ENCODE measurements at regions not wholly inside any gene's neighbourhood (a gene's known extent, or its start where the extent isn't known, plus 50 kb on each side); places are given as distances from the start of the nearest gene placed in this dataset.

GRCh38 chr13:22110368-22110767 lies 439.5 kb downstream of the FGF9 start:
- H3K4me3 Mint-ChIP-seq: no peak overlapping the region
- peaks cover 6% of the 10 kb centered on the region for H3K27me3 Mint-ChIP-seq (ENCODE audit: low read depth, poor library complexity)
- H3K27ac Mint-ChIP-seq: peak overlapping the region; percentile 93
- H3K9me3 Mint-ChIP-seq: peaks cover 18% of the 10 kb centered on the region
- H3K4me1 Mint-ChIP-seq: peaks cover 91% of the 10 kb centered on the region
- no peak for TF ChIP-seq CTCF (IDR thresholded peaks at IDR 0.05)
- DNase-seq: no peak
- H3K36me3 Mint-ChIP-seq (ENCODE audit: low read depth): peaks cover 18% of the 10 kb centered on the region

DNA sequence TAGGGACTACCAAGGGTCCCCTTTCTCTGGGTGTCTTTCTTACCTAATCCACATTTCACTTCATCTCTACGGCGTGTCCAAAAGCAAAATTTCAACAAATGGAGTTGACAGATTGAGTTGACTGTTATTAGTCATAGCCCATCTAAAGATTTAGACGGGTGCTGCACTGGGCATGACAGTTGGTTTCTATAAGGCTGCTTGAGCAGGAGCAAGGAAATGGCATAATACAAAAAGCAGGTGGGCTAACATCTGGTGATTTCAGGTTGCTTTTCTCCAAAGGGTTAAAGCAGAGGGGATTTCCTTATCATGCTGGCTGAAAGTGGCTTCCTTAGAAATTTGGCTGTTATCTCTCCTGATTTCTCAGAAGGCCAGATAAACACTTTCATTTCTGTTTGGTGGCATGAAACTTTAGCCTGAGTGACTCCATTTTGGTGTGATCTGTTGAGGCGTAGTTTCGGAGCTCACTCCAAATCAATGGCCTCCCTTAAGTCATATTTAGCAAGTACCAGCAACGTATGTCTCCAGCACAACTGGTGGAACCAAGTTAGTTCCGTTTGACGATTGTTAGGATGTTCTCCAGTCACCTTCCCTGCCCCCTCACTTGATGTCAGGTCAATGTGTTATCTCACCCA lies 440.4 kb downstream of the FGF9 start:
- no peak for TF ChIP-seq CTCF (IDR thresholded peaks at IDR 0.05)
- peaks cover 91% of the 10 kb centered on the region for H3K4me1 Mint-ChIP-seq
- no peak for DNase-seq
- no peak overlapping the region for H3K27ac Mint-ChIP-seq
- H3K36me3 Mint-ChIP-seq (ENCODE audit: low read depth): peaks cover 18% of the 10 kb centered on the region
- H3K4me3 Mint-ChIP-seq: no peak overlapping the region
- peaks cover 6% of the 10 kb centered on the region for H3K27me3 Mint-ChIP-seq (ENCODE audit: low read depth, poor library complexity)
- H3K9me3 Mint-ChIP-seq: peaks cover 18% of the 10 kb centered on the region

GRCh38 chr13:22111961-22112360 lies 441.1 kb downstream of the FGF9 start:
- Mint-ChIP-seq H3K4me1 (peaks cover 91% of the 10 kb centered on the region), H3K27me3 (ENCODE audit: low read depth, poor library complexity) (peaks cover 6% of the 10 kb centered on the region), H3K36me3 (ENCODE audit: low read depth) (peaks cover 18% of the 10 kb centered on the region), H3K9me3 (peaks cover 18% of the 10 kb centered on the region), H3K4me3 (no peak overlapping the region), H3K27ac (no peak overlapping the region)
- DNase-seq: no peak
- no peak for TF ChIP-seq CTCF (IDR thresholded peaks at IDR 0.05)

GRCh38 chr13:22112956-22113745 lies 442.3 kb downstream of the FGF9 start:
- DNase-seq: no peak
- Mint-ChIP-seq H3K4me3 (no peak overlapping the region), H3K36me3 (ENCODE audit: low read depth) (peaks cover 18% of the 10 kb centered on the region), H3K4me1 (peaks cover 91% of the 10 kb centered on the region), H3K27me3 (ENCODE audit: low read depth, poor library complexity) (peaks cover 6% of the 10 kb centered on the region), H3K27ac (peak overlapping the region; percentile 66), H3K9me3 (peaks cover 18% of the 10 kb centered on the region)
- TF ChIP-seq CTCF (IDR thresholded peaks at IDR 0.05): no peak

- peak overlapping the region; percentile 15 for H3K4me3 Mint-ChIP-seq
- no peak for TF ChIP-seq CTCF (IDR thresholded peaks at IDR 0.05)
- H3K27ac Mint-ChIP-seq: peak overlapping the region; percentile 94
- peak; percentile 33 for DNase-seq
- peaks cover 6% of the 10 kb centered on the region for H3K27me3 Mint-ChIP-seq (ENCODE audit: low read depth, poor library complexity)
- peaks cover 18% of the 10 kb centered on the region for H3K9me3 Mint-ChIP-seq
- H3K4me1 Mint-ChIP-seq: peaks cover 91% of the 10 kb centered on the region
- H3K36me3 Mint-ChIP-seq (ENCODE audit: low read depth): peaks cover 23% of the 10 kb centered on the region
Measured at GRCh38 chr13:22114630-22115311, 443.9 kb downstream of the FGF9 start.
